Mammary epithelial cell (primary cell): ENCODE measurements at regions not wholly inside any gene's neighbourhood (a gene's known extent, or its start where the extent isn't known, plus 50 kb on each side); places are given as distances from the start of the nearest gene placed in this dataset.

Source experiments
- EZH2 ChIP-seq: IDR thresholded peaks from 2 replicates; pipeline ENCODE4 v1.6.1; 2012; ENCODE audit warnings: low read length, inconsistent platforms, borderline replicate concordance
- TF ChIP-seq, protein P1 (sequence below), 2 donors: IDR thresholded peaks in 1 of 2; conservative IDR thresholded peaks in 1 of 2; 2 replicates each; pipeline ENCODE4 v1.5.1; 2011 to 2012; ENCODE audit warnings: inconsistent platforms in 2 of 2, low read length in 2 of 2, mild to moderate bottlenecking in 2 of 2, control low read depth in 1 of 2, low read depth in 1 of 2; ENCODE audit not compliant: insufficient read depth in 1 of 2; ENCODE audit errors: extremely low read depth in 1 of 2

DNA sequence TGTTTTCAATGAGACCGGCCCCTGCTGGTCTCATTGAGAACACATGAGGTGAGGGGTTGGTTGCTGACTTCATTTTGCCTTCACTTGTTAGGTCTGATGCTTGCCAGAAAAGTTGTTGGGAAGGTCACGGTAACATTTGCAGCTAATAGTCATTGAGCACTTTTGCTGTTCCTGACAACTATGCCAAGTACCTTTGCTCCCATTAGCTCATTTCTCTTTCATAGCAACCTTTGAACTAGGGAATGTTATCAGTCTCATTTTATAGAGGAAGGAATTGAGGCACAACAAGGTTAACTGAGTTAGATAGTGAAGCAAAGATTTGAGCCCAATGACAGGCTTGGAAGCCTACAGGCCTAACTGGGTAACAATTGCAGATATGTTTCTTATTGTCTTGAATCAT, 195.4 kb upstream of the LARGE1 start:
- TF ChIP-seq, protein P1, sequence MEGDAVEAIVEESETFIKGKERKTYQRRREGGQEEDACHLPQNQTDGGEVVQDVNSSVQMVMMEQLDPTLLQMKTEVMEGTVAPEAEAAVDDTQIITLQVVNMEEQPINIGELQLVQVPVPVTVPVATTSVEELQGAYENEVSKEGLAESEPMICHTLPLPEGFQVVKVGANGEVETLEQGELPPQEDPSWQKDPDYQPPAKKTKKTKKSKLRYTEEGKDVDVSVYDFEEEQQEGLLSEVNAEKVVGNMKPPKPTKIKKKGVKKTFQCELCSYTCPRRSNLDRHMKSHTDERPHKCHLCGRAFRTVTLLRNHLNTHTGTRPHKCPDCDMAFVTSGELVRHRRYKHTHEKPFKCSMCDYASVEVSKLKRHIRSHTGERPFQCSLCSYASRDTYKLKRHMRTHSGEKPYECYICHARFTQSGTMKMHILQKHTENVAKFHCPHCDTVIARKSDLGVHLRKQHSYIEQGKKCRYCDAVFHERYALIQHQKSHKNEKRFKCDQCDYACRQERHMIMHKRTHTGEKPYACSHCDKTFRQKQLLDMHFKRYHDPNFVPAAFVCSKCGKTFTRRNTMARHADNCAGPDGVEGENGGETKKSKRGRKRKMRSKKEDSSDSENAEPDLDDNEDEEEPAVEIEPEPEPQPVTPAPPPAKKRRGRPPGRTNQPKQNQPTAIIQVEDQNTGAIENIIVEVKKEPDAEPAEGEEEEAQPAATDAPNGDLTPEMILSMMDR (conservative IDR thresholded peaks at IDR 0.05 in 1 of 2, IDR thresholded peaks at IDR 0.05 in 1 of 2; ENCODE audit: extremely low read depth in 1 of 2, insufficient read depth in 1 of 2, low read depth in 1 of 2, low read length in 2 of 2): no peak
- TF ChIP-seq EZH2: no peak
